Esophagus squamous epithelium (tissue), 4 donors: ENCODE measurements at regions not wholly inside any gene's neighbourhood (a gene's known extent, or its start where the extent isn't known, plus 50 kb on each side); places are given as distances from the start of the nearest gene placed in this dataset.

ENCODE experiments used
- CTCF ChIP-seq, 6 experiments: fragments of 450-650 bp in 4 of 6; fragments of 200-600 bp in 2 of 6; sonication (generic) in 2 of 6; IDR thresholded peaks; one replicate each; pipeline ENCODE4 v1.5.1; 2016 to 2019; ENCODE audit warnings: antibody characterized with exemption in 6 of 6, mild to moderate bottlenecking in 4 of 6, moderate library complexity in 4 of 6
- POLR2A ChIP-seq, 4 donors: fragments of 450-650 bp; IDR thresholded peaks; one replicate each; pipeline ENCODE4 v1.6.1; 2017; ENCODE audit warnings: antibody characterized with exemption in 4 of 4, mild to moderate bottlenecking in 4 of 4, moderate library complexity in 3 of 4

GRCh38 chrX:40504801-40505605 lies 75.8 kb upstream of the ATP6AP2 start:
- TF ChIP-seq CTCF (IDR thresholded peaks at IDR 0.05) (no peak), POLR2A (IDR thresholded peaks at IDR 0.05) (no peak)
